GM18505 (cell line): ENCODE measurements at regions not wholly inside any gene's neighbourhood (a gene's known extent, or its start where the extent isn't known, plus 50 kb on each side); places are given as distances from the start of the nearest gene placed in this dataset.
"Not testable (repeated sequence)": the region's sequence is repeated elsewhere in the genome, so short reads cannot be mapped to it uniquely, and the experiment has no call there.

Experiments used
- ATAC-seq: cut with Tn5 transposase; IDR thresholded peaks from one replicate; pipeline ENCODE4 v1.9.1; 2021; ENCODE audit not compliant: unreplicated experiment
- POLR2A ChIP-seq: IDR thresholded peaks from 4 replicates; pipeline ENCODE4 v1.6.1; 2011; ENCODE audit warnings: borderline replicate concordance; ENCODE audit not compliant: insufficient read depth, insufficient read length; ENCODE audit errors: extremely low read depth

- no peak for ATAC-seq
Measured at GRCh38 chr2:62407401-62407800, 98.6 kb downstream of the TMEM17 start.

GRCh38 chr2:62406573-62407043 lies 99.4 kb downstream of the TMEM17 start:
- no peak for ATAC-seq
- no peak for TF ChIP-seq POLR2A

More at GRCh38 chr2:62407401-62407800, 98.6 kb downstream of the TMEM17 start:
- TF ChIP-seq POLR2A, result no peak

GRCh38 chr2:62404913-62405312 lies 101.1 kb downstream of the TMEM17 start:
- TF ChIP-seq POLR2A, result no peak
- ATAC-seq, result no peak

- no peak for TF ChIP-seq POLR2A
- ATAC-seq, result no peak
Measured at GRCh38 chr2:62402156-62402555, 103.8 kb downstream of the TMEM17 start.

- no peak for ATAC-seq
- no peak for TF ChIP-seq POLR2A
Measured at GRCh38 chr2:62398356-62398755, 107.6 kb downstream of the TMEM17 start.

GRCh38 chr2:62396880-62397279 lies 109.1 kb downstream of the TMEM17 start:
- ATAC-seq, result no peak
- TF ChIP-seq POLR2A, result no peak

GRCh38 chr2:62393293-62393692 lies 112.7 kb downstream of the TMEM17 start:
- TF ChIP-seq POLR2A, result no peak
- ATAC-seq, result no peak

GRCh38 chr2:62391696-62392095 lies 114.3 kb downstream of the TMEM17 start:
- ATAC-seq, result no peak
- no peak for TF ChIP-seq POLR2A

GRCh38 chr2:62386378-62386777 lies 119.6 kb downstream of the TMEM17 start:
- not testable (repeated sequence) for ATAC-seq

- TF ChIP-seq POLR2A, result no peak
- no peak for ATAC-seq
Measured at GRCh38 chr2:62383846-62384245, 122.1 kb downstream of the TMEM17 start.

GRCh38 chr2:62382757-62383156 lies 123.2 kb downstream of the TMEM17 start:
- no peak for ATAC-seq
- no peak for TF ChIP-seq POLR2A

GRCh38 chr2:62382122-62382521 lies 123.9 kb downstream of the TMEM17 start:
- ATAC-seq, result no peak
- TF ChIP-seq POLR2A, result no peak

- no peak for TF ChIP-seq POLR2A
- no peak for ATAC-seq
Measured at GRCh38 chr2:62381656-62382055, 124.3 kb downstream of the TMEM17 start.

GRCh38 chr2:62379566-62379965 lies 126.4 kb downstream of the TMEM17 start:
- ATAC-seq, result no peak
- no peak for TF ChIP-seq POLR2A

GRCh38 chr2:62375113-62375420 lies 130.9 kb downstream of the TMEM17 start:
- no peak for TF ChIP-seq POLR2A

More at GRCh38 chr2:62375113-62375420, 130.9 kb downstream of the TMEM17 start:
- ATAC-seq, result no peak
